Neuronal stem cell (in vitro differentiated cells): ENCODE measurements at regions not wholly inside any gene's neighbourhood (a gene's known extent, or its start where the extent isn't known, plus 50 kb on each side); places are given as distances from the start of the nearest gene placed in this dataset.

Experiments used
- DNase-seq: peaks from one replicate; pipeline ENCODE4 v3.0.0-alpha.2; 2013; ENCODE audit warnings: low spot score
- H2AFZ ChIP-seq: one replicate; pipeline ENCODE4 v1.6.1; 2013; ENCODE audit warnings: mild to moderate bottlenecking, low read length, inconsistent platforms
- H2AK5ac ChIP-seq: 2 replicates; pipeline ENCODE4 v1.6.1; 2013; ENCODE audit warnings: low read depth, mild to moderate bottlenecking, inconsistent platforms, low read length, moderate library complexity, mixed read lengths
- H2BK120ac ChIP-seq: 2 replicates; pipeline ENCODE4 v1.6.1; 2013; ENCODE audit warnings: low read depth, mild to moderate bottlenecking, inconsistent platforms, low read length, moderate library complexity, mixed read lengths
- H2BK12ac ChIP-seq: one replicate; pipeline ENCODE4 v1.6.1; 2013; ENCODE audit warnings: low read length, inconsistent platforms
- H2BK15ac ChIP-seq: 2 replicates; pipeline ENCODE4 v1.6.1; 2013; ENCODE audit warnings: mild to moderate bottlenecking, low read length, inconsistent platforms, mixed read lengths
- H2BK5ac ChIP-seq: one replicate; pipeline ENCODE4 v1.6.1; 2013; ENCODE audit warnings: inconsistent platforms, mild to moderate bottlenecking, low read length, moderate library complexity
- H3K14ac ChIP-seq: one replicate; pipeline ENCODE4 v1.6.1; 2013; ENCODE audit warnings: low read length, inconsistent platforms
- H3K18ac ChIP-seq: 2 replicates; pipeline ENCODE4 v1.6.1; 2013; ENCODE audit warnings: low read length, inconsistent platforms
- H3K23ac ChIP-seq: 2 replicates; pipeline ENCODE4 v1.6.1; 2013; ENCODE audit warnings: low read depth, mild to moderate bottlenecking, mixed read lengths, low read length, inconsistent platforms; ENCODE audit not compliant: poor library complexity
- H3K27ac ChIP-seq: replicated peaks from 3 replicates; pipeline ENCODE4 v1.5.1; 2013; ENCODE audit warnings: low read length, inconsistent platforms
- H3K27me3 ChIP-seq, 3 experiments: 2 replicates each; pipeline ENCODE4 v1.6.1; 2013; ENCODE audit warnings: low read length in 3 of 3, mild to moderate bottlenecking in 2 of 3, inconsistent platforms in 1 of 3, low read depth in 1 of 3, mixed read lengths in 1 of 3, moderate library complexity in 1 of 3; ENCODE audit not compliant: control insufficient read depth in 3 of 3, insufficient read depth in 3 of 3
- H3K36me3 ChIP-seq, 2 donors: replicated peaks in 1 of 2; 2 replicates each; pipeline ENCODE4 v1.6.1; 2013; ENCODE audit warnings: low read length in 2 of 2; ENCODE audit not compliant: control insufficient read depth in 2 of 2, insufficient read depth in 2 of 2
- H3K4ac ChIP-seq: 2 replicates; pipeline ENCODE4 v1.6.1; 2013; ENCODE audit warnings: inconsistent platforms, mild to moderate bottlenecking, low read length, moderate library complexity
- H3K4me1 ChIP-seq, 2 donors: 1 replicate in 1 of 2; 2 replicates in 1 of 2; pipeline ENCODE4 v1.6.1; 2013; ENCODE audit warnings: low read length in 2 of 2, low read depth in 1 of 2; ENCODE audit not compliant: control insufficient read depth in 2 of 2, insufficient read depth in 1 of 2
- H3K4me2 ChIP-seq: one replicate; pipeline ENCODE4 v1.6.1; 2013; ENCODE audit warnings: mild to moderate bottlenecking, low read length, inconsistent platforms; ENCODE audit not compliant: insufficient read depth, poor library complexity, severe bottlenecking
- H3K4me3 ChIP-seq, 2 donors: 2 replicates each; pipeline ENCODE4 v1.5.1; 2013; ENCODE audit warnings: low read length in 2 of 2, mild to moderate bottlenecking in 2 of 2, inconsistent platforms in 1 of 2, moderate library complexity in 1 of 2
- H3K79me1 ChIP-seq: one replicate; pipeline ENCODE4 v1.6.1; 2013; ENCODE audit warnings: low read depth, mild to moderate bottlenecking, inconsistent platforms, low read length, moderate library complexity
- H3K9ac ChIP-seq: one replicate; pipeline ENCODE4 v1.6.1; 2013; ENCODE audit warnings: mild to moderate bottlenecking, low read depth, low read length, inconsistent platforms; ENCODE audit not compliant: poor library complexity
- H3K9me3 ChIP-seq, 2 donors: replicated peaks in 1 of 2; 2 replicates each; pipeline versions ENCODE3 to v1.6.1; 2013; ENCODE audit warnings: low read length in 2 of 2, mild to moderate bottlenecking in 2 of 2, inconsistent platforms in 1 of 2, low read depth in 1 of 2, mixed read lengths in 1 of 2, moderate library complexity in 1 of 2; ENCODE audit not compliant: control insufficient read depth in 2 of 2, insufficient read depth in 1 of 2
- H4K8ac ChIP-seq: one replicate; pipeline ENCODE4 v1.6.1; 2013; ENCODE audit warnings: low read depth, mild to moderate bottlenecking, inconsistent platforms, low read length, moderate library complexity
- H4K91ac ChIP-seq: one replicate; pipeline ENCODE4 v1.6.1; 2013; ENCODE audit warnings: low read length, low read depth, mild to moderate bottlenecking, inconsistent platforms; ENCODE audit not compliant: poor library complexity
- WGBS, 2 donors: extraction: QIAGEN DNeasy Blood & Tissue Kit; methylation state at CpG; one replicate each; pipeline ENCODE4 v1.1.7; 2013; ENCODE audit warnings: missing lambda C conversion rate in 2 of 2, mixed read lengths in 1 of 2; ENCODE audit not compliant: insufficient read length in 2 of 2, insufficient replicate concordance in 1 of 2; ENCODE audit errors: extremely low coverage in 2 of 2; 5-methylcytosine and 5-hydroxymethylcytosine counted together

GRCh38 chr6:9192405-9192909 lies 757.1 kb upstream of the SLC35B3 start:
- H2AK5ac ChIP-seq, result no peak overlapping the region
- no peak overlapping the region for H3K4ac ChIP-seq
- DNase-seq, result no peak
- H3K23ac ChIP-seq, result no peak overlapping the region
- no peak overlapping the region for H2AFZ ChIP-seq
- H3K18ac ChIP-seq, result no peak overlapping the region
- H4K8ac ChIP-seq, result no peak overlapping the region
- no peaks in the 10 kb centered on the region for H3K9me3 ChIP-seq
- no peak overlapping the region for H4K91ac ChIP-seq
- no peak overlapping the region for H2BK15ac ChIP-seq
- no peak overlapping the region for H3K27ac ChIP-seq
- no peak overlapping the region for H3K14ac ChIP-seq
- no peak overlapping the region for H2BK12ac ChIP-seq
- no peak overlapping the region for H2BK120ac ChIP-seq
- no peaks in the 10 kb centered on the region for H3K4me1 ChIP-seq
- H3K36me3 ChIP-seq, result no peaks in the 10 kb centered on the region
- no peak overlapping the region for H3K9ac ChIP-seq
- no peak overlapping the region for H3K4me3 ChIP-seq
- H3K27me3 ChIP-seq, result no peaks in the 10 kb centered on the region
- H2BK5ac ChIP-seq, result no peak overlapping the region
- WGBS, 2 donors, result no CpG with 5 or more reads among the region's 4 CpGs
- no peak overlapping the region for H3K4me2 ChIP-seq
- no peaks in the 10 kb centered on the region for H3K79me1 ChIP-seq

DNA sequence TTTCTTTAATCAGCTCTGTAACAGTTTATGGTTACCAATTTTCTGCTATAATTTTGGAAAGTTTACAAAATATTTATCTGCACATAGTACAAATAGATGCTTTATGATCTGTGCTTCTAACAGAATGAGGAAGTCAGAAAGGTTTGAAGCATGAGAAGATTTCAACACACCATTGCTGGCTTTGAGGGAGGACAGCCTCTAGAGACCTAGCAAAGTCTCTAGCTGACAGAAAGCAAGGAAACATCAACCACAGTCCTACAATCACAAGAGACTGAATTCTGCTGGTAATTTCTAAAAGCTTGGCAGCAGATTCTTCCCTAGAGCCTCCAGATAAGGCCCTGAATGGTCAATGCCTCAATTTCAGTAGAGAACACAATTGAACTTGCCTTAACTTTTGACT lies 750.8 kb upstream of the SLC35B3 start:
- Histone ChIP-seq H3K36me3 (no peaks in the 10 kb centered on the region), H3K79me1 (no peaks in the 10 kb centered on the region), H2BK15ac (no peak overlapping the region), H3K4me3 (no peak overlapping the region), H2BK120ac (no peak overlapping the region), H2AFZ (no peak overlapping the region), H2BK5ac (no peak overlapping the region), H3K14ac (no peak overlapping the region), H3K18ac (no peak overlapping the region), H2BK12ac (no peak overlapping the region), H4K8ac (no peak overlapping the region), H2AK5ac (no peak overlapping the region), H3K27ac (no peak overlapping the region), H3K27me3 (no peaks in the 10 kb centered on the region), H3K4me2 (no peak overlapping the region), H3K4ac (no peak overlapping the region), H3K9me3 (no peaks in the 10 kb centered on the region), H3K4me1 (no peaks in the 10 kb centered on the region), H3K9ac (no peak overlapping the region), H3K23ac (no peak overlapping the region), H4K91ac (no peak overlapping the region)
- no peak for DNase-seq

GRCh38 chr6:9178071-9178470 lies 742.7 kb upstream of the SLC35B3 start:
- Histone ChIP-seq H2BK5ac (no peak overlapping the region), H2AFZ (no peak overlapping the region), H2BK15ac (no peak overlapping the region), H3K4ac (no peak overlapping the region), H3K18ac (no peak overlapping the region), H3K79me1 (no peaks in the 10 kb centered on the region), H3K4me2 (no peak overlapping the region), H4K91ac (no peak overlapping the region), H3K14ac (no peak overlapping the region), H2AK5ac (no peak overlapping the region), H3K36me3 (no peaks in the 10 kb centered on the region), H3K4me1 (no peaks in the 10 kb centered on the region), H3K9me3 (peaks cover 0 to 5% of the 10 kb centered on the region in 2 donors), H4K8ac (no peak overlapping the region), H3K9ac (no peak overlapping the region), H2BK12ac (no peak overlapping the region), H3K27me3 (no peaks in the 10 kb centered on the region), H3K4me3 (no peak overlapping the region), H3K23ac (no peak overlapping the region), H2BK120ac (no peak overlapping the region), H3K27ac (no peak overlapping the region)
- no peak for DNase-seq
- no CpG with 5 or more reads among the region's 2 CpGs for WGBS, 2 donors

DNA sequence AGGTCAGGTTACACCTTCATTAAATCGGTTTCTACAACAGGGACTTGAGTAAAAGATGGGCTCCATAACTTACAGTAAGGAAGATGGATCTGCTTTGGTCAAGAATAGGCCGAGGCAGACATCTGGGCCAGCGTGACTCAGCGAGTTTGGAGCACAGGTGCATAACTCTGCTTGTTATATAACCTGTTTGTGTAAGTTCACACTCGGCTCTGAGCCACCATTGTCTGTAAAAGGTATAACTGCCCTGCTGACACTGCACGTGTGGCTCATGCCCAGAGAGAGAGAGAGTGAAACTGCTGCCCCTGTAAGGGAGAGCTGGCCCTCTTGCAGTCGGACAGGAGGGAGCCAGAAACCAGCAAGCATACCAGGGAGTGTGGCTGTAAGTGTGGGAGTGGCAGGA lies 737.9 kb upstream of the SLC35B3 start:
- Histone ChIP-seq H4K91ac (no peak overlapping the region), H4K8ac (no peak overlapping the region), H2AK5ac (no peak overlapping the region), H3K36me3 (no peaks in the 10 kb centered on the region), H3K23ac (no peak overlapping the region), H2BK15ac (no peak overlapping the region), H2BK120ac (no peak overlapping the region), H2BK5ac (no peak overlapping the region), H2AFZ (no peak overlapping the region), H3K27me3 (no peaks in the 10 kb centered on the region), H2BK12ac (no peak overlapping the region), H3K14ac (no peak overlapping the region), H3K4me3 (no peak overlapping the region), H3K9me3 (peaks cover 0 to 12% of the 10 kb centered on the region in 2 donors), H3K27ac (no peak overlapping the region), H3K9ac (no peak overlapping the region), H3K4me1 (no peaks in the 10 kb centered on the region), H3K79me1 (no peaks in the 10 kb centered on the region), H3K18ac (no peak overlapping the region), H3K4ac (no peak overlapping the region), H3K4me2 (no peak overlapping the region)
- WGBS, 2 donors, result no CpG with 5 or more reads among the region's 7 CpGs
- no peak for DNase-seq
